COLO668 (cell line): ENCODE measurements at regions not wholly inside any gene's neighbourhood (a gene's known extent, or its start where the extent isn't known, plus 50 kb on each side); places are given as distances from the start of the nearest gene placed in this dataset.
"Not testable (repeated sequence)": the region's sequence is repeated elsewhere in the genome, so short reads cannot be mapped to it uniquely, and the experiment has no call there.

Source experiments
- DNase-seq: peaks from one replicate; lab custom pipeline; 2025; ENCODE audit not compliant: unreplicated experiment; lab: John Stamatoyannopoulos, UW

- DNase-seq = no peak
Observed at GRCh38 chr2:176891105-176891504, 321.5 kb upstream of the HNRNPA3 start.

GRCh38 chr2:176891857-176892256, 320.7 kb upstream of the HNRNPA3 start:
- DNase-seq = no peak

- peak; percentile 30 for DNase-seq
Observed at GRCh38 chr2:176892676-176893226, 319.8 kb upstream of the HNRNPA3 start.

- DNase-seq = no peak
Observed at GRCh38 chr2:176895158-176895557, 317.4 kb upstream of the HNRNPA3 start.

GRCh38 chr2:176902454-176902853, 310.1 kb upstream of the HNRNPA3 start:
- no peak for DNase-seq

GRCh38 chr2:176904053-176904452, 308.5 kb upstream of the HNRNPA3 start:
- not testable (repeated sequence) for DNase-seq

- no peak for DNase-seq
Observed at GRCh38 chr2:176907341-176907740, 305.3 kb upstream of the HNRNPA3 start.

GRCh38 chr2:176910828-176911227, 301.8 kb upstream of the HNRNPA3 start:
- DNase-seq = no peak

GRCh38 chr2:176913955-176914354, 298.6 kb upstream of the HNRNPA3 start:
- DNase-seq = no peak

GRCh38 chr2:176914371-176914770, 298.2 kb upstream of the HNRNPA3 start:
- DNase-seq = no peak

GRCh38 chr2:176922545-176922944, 290.0 kb upstream of the HNRNPA3 start:
- not testable (repeated sequence) for DNase-seq

- no peak for DNase-seq
Observed at GRCh38 chr2:176923205-176923604, 289.4 kb upstream of the HNRNPA3 start.

GRCh38 chr2:176924909-176925534, 287.6 kb upstream of the HNRNPA3 start:
- no peak for DNase-seq

- no peak for DNase-seq
Observed at GRCh38 chr2:176926453-176926852, 286.1 kb upstream of the HNRNPA3 start.

- not testable (repeated sequence) for DNase-seq
Observed at GRCh38 chr2:176929387-176929786, 283.2 kb upstream of the HNRNPA3 start.

- no peak for DNase-seq
Observed at GRCh38 chr2:176931588-176932563, 280.7 kb upstream of the HNRNPA3 start.

GRCh38 chr2:176934131-176934530, 278.5 kb upstream of the HNRNPA3 start:
- DNase-seq = no peak

- no peak for DNase-seq
Observed at GRCh38 chr2:176934869-176935415, 277.7 kb upstream of the HNRNPA3 start.

GRCh38 chr2:176935543-176936102, 277.0 kb upstream of the HNRNPA3 start:
- no peak for DNase-seq

- no peak for DNase-seq
Observed at GRCh38 chr2:176936410-176936809, 276.2 kb upstream of the HNRNPA3 start.

GRCh38 chr2:176944998-176945397, 267.6 kb upstream of the HNRNPA3 start:
- DNase-seq = no peak
